Glutamatergic neuron (in vitro differentiated cells): ENCODE measurements at regions not wholly inside any gene's neighbourhood (a gene's known extent, or its start where the extent isn't known, plus 50 kb on each side); places are given as distances from the start of the nearest gene placed in this dataset.

ENCODE experiments used
- DNase-seq: peaks from one replicate; pipeline ENCODE4 v3.0.0; 2022
- H3K27ac Mint-ChIP-seq: one replicate; pipeline ENCODE4 v1.8.0; 2020; ENCODE audit warnings: mild to moderate bottlenecking, mixed read lengths, inconsistent platforms; ENCODE audit not compliant: unreplicated experiment
- H3K27me3 Mint-ChIP-seq: one replicate; pipeline ENCODE4 v1.8.0; 2020; ENCODE audit warnings: mild to moderate bottlenecking, moderate library complexity, mixed read lengths, inconsistent platforms; ENCODE audit not compliant: unreplicated experiment
- H3K36me3 Mint-ChIP-seq: one replicate; pipeline ENCODE4 v1.8.0; 2020; ENCODE audit warnings: mild to moderate bottlenecking, mixed read lengths, inconsistent platforms; ENCODE audit not compliant: unreplicated experiment
- H3K4me1 Mint-ChIP-seq: one replicate; pipeline ENCODE4 v1.8.0; 2020; ENCODE audit warnings: mild to moderate bottlenecking, low read depth, mixed read lengths, inconsistent platforms; ENCODE audit not compliant: unreplicated experiment
- H3K4me3 Mint-ChIP-seq: one replicate; pipeline ENCODE4 v1.8.0; 2020; ENCODE audit warnings: mild to moderate bottlenecking, mixed read lengths, inconsistent platforms; ENCODE audit not compliant: unreplicated experiment
- H3K9me3 Mint-ChIP-seq: one replicate; pipeline ENCODE4 v1.8.0; 2020; ENCODE audit warnings: mild to moderate bottlenecking, moderate library complexity, mixed read lengths, inconsistent platforms; ENCODE audit not compliant: unreplicated experiment
- TF ChIP-seq, protein P1 (sequence below): fragments of 200-600 bp; sonication (generic); IDR thresholded peaks from one replicate; pipeline ENCODE4 v1.5.0; 2021; ENCODE audit not compliant: partially characterized antibody, unreplicated experiment

DNA sequence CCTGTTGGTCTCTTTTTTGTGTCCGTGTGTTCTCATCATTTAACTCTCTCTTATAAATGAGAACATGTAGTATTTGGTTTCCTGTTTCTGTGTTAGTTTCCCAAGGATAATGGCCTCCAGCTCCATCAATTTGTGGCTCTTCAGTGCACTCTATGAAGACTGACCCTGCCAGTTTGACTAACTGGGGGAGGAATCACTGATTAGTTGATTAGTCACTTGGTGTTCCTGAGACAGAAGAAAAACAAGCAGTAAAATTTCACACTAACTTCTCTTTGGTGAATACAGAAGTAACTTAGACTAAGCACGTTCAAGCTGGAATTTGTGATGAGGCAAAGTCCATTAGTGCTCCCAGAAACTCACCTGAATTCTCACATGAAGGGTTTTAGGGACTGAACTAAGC, 495.8 kb upstream of the RORB start:
- H3K4me1 Mint-ChIP-seq: no peaks in the 10 kb centered on the region
- TF ChIP-seq, protein P1, sequence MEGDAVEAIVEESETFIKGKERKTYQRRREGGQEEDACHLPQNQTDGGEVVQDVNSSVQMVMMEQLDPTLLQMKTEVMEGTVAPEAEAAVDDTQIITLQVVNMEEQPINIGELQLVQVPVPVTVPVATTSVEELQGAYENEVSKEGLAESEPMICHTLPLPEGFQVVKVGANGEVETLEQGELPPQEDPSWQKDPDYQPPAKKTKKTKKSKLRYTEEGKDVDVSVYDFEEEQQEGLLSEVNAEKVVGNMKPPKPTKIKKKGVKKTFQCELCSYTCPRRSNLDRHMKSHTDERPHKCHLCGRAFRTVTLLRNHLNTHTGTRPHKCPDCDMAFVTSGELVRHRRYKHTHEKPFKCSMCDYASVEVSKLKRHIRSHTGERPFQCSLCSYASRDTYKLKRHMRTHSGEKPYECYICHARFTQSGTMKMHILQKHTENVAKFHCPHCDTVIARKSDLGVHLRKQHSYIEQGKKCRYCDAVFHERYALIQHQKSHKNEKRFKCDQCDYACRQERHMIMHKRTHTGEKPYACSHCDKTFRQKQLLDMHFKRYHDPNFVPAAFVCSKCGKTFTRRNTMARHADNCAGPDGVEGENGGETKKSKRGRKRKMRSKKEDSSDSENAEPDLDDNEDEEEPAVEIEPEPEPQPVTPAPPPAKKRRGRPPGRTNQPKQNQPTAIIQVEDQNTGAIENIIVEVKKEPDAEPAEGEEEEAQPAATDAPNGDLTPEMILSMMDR: no peak
- H3K27ac Mint-ChIP-seq: no peak overlapping the region
- no peaks in the 10 kb centered on the region for H3K36me3 Mint-ChIP-seq
- H3K4me3 Mint-ChIP-seq: no peak overlapping the region
- no peaks in the 10 kb centered on the region for H3K27me3 Mint-ChIP-seq
- no peaks in the 10 kb centered on the region for H3K9me3 Mint-ChIP-seq
- no peak for DNase-seq

GRCh38 chr9:74006935-74007334, 490.2 kb upstream of the RORB start:
- Mint-ChIP-seq H3K4me1 (no peaks in the 10 kb centered on the region), H3K4me3 (no peak overlapping the region), H3K27me3 (no peaks in the 10 kb centered on the region), H3K9me3 (no peaks in the 10 kb centered on the region), H3K36me3 (no peaks in the 10 kb centered on the region), H3K27ac (no peak overlapping the region)
- no peak for DNase-seq
- TF ChIP-seq, protein P1: no peak

GRCh38 chr9:74007833-74008232, 489.3 kb upstream of the RORB start:
- H3K4me3 Mint-ChIP-seq: no peak overlapping the region
- no peak overlapping the region for H3K27ac Mint-ChIP-seq
- no peaks in the 10 kb centered on the region for H3K36me3 Mint-ChIP-seq
- DNase-seq: no peak
- H3K9me3 Mint-ChIP-seq: no peaks in the 10 kb centered on the region
- TF ChIP-seq, protein P1: no peak
- no peaks in the 10 kb centered on the region for H3K27me3 Mint-ChIP-seq
- no peaks in the 10 kb centered on the region for H3K4me1 Mint-ChIP-seq

- Mint-ChIP-seq H3K4me1 (no peaks in the 10 kb centered on the region), H3K9me3 (no peaks in the 10 kb centered on the region), H3K27ac (no peak overlapping the region), H3K36me3 (no peaks in the 10 kb centered on the region), H3K4me3 (no peak overlapping the region), H3K27me3 (no peaks in the 10 kb centered on the region)
- no peak for DNase-seq
- TF ChIP-seq, protein P1: no peak
Observed at GRCh38 chr9:74016004-74016403, 481.1 kb upstream of the RORB start.

DNA sequence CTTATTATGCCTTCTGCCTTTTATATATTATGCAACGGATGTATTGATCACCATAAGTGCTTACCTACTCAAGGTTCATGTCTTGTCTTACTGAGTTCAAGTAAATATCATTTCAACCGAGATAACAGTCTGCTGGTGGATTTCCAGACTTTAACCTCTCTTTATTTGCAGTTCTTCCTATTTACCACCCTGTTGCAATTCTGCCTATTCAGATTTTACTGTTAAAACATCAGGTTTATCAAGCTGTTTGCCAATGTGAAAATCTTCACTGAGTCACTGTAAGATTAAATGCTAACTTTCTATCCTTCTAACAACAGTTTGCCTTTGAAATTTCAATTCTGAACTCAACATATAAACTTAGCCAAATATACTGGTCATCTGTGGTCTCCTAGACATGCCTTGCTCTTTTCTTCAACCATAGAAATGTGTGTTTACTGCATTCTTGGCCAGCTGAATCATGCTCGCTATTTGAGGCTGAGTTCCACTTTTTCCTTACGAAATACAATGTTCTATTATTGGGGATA, 471.7 kb upstream of the RORB start:
- TF ChIP-seq, protein P1: no peak
- H3K4me1 Mint-ChIP-seq: no peaks in the 10 kb centered on the region
- H3K27me3 Mint-ChIP-seq: no peaks in the 10 kb centered on the region
- H3K36me3 Mint-ChIP-seq: no peaks in the 10 kb centered on the region
- H3K9me3 Mint-ChIP-seq: no peaks in the 10 kb centered on the region
- no peak overlapping the region for H3K27ac Mint-ChIP-seq
- H3K4me3 Mint-ChIP-seq: no peak overlapping the region
- DNase-seq: no peak
